Colon (tissue), 2 donors: ENCODE measurements at regions not wholly inside any gene's neighbourhood (a gene's known extent, or its start where the extent isn't known, plus 50 kb on each side); places are given as distances from the start of the nearest gene placed in this dataset.

Experiments
- FAIRE-seq: peaks from 2 replicates; lab custom pipeline; 2012; peaks lifted over from hg19 to GRCh38; lab: Jason Lieb, UNC
- donor health status: control.
- donor health status: control.

- FAIRE-seq = no peak
These were observed 97.3 kb upstream of the MYCN start for GRCh38 chr2:15842758-15843666.

- no peak for FAIRE-seq
These were observed 96.0 kb upstream of the MYCN start for GRCh38 chr2:15844211-15844801.

GRCh38 chr2:15845294-15845693 lies 95.1 kb upstream of the MYCN start:
- no peak for FAIRE-seq

GRCh38 chr2:15845737-15846405 lies 94.5 kb upstream of the MYCN start:
- FAIRE-seq = no peak

GRCh38 chr2:15846626-15847025 lies 93.7 kb upstream of the MYCN start:
- no peak for FAIRE-seq

- no peak for FAIRE-seq
These were observed 89.8 kb upstream of the MYCN start for GRCh38 chr2:15850534-15850933.

GRCh38 chr2:15851076-15851693 lies 89.2 kb upstream of the MYCN start:
- FAIRE-seq = no peak

- no peak for FAIRE-seq
These were observed 87.5 kb upstream of the MYCN start for GRCh38 chr2:15852811-15853210.

- FAIRE-seq = no peak
These were observed 86.4 kb upstream of the MYCN start for GRCh38 chr2:15853903-15854302.

GRCh38 chr2:15855766-15856260 lies 84.5 kb upstream of the MYCN start:
- no peak for FAIRE-seq

- no peak for FAIRE-seq
These were observed 84.0 kb upstream of the MYCN start for GRCh38 chr2:15856318-15856717.

- no peak for FAIRE-seq
These were observed 81.9 kb upstream of the MYCN start for GRCh38 chr2:15858466-15858865.

- no peak for FAIRE-seq
These were observed 80.2 kb upstream of the MYCN start for GRCh38 chr2:15860051-15860663.

GRCh38 chr2:15860760-15861159 lies 79.6 kb upstream of the MYCN start:
- FAIRE-seq = no peak

GRCh38 chr2:15861172-15861822 lies 79.1 kb upstream of the MYCN start:
- FAIRE-seq = no peak

GRCh38 chr2:15861898-15862297 lies 78.5 kb upstream of the MYCN start:
- no peak for FAIRE-seq

- FAIRE-seq = no peak
These were observed 77.3 kb upstream of the MYCN start for GRCh38 chr2:15863089-15863488.

- FAIRE-seq = no peak
These were observed 76.7 kb upstream of the MYCN start for GRCh38 chr2:15863494-15864175.

GRCh38 chr2:15864176-15864769 lies 76.1 kb upstream of the MYCN start:
- FAIRE-seq = no peak

- peak; percentile 31 for FAIRE-seq
These were observed 74.4 kb upstream of the MYCN start for GRCh38 chr2:15865923-15866322.
